Keratinocyte (primary cell): ENCODE measurements at regions not wholly inside any gene's neighbourhood (a gene's known extent, or its start where the extent isn't known, plus 50 kb on each side); places are given as distances from the start of the nearest gene placed in this dataset.

ENCODE experiments used
- DNase-seq: peaks from one replicate; pipeline ENCODE4 v3.0.0-alpha.2; 2011; ENCODE audit warnings: low read depth, missing footprints, low spot score
- FAIRE-seq: peaks from 2 replicates; lab custom pipeline; 2011; peaks lifted over from hg19 to GRCh38; lab: Jason Lieb, UNC
- H2AFZ ChIP-seq: 2 replicates; pipeline ENCODE4 v1.6.0; 2012; ENCODE audit warnings: low read length, control low read depth, inconsistent platforms; ENCODE audit not compliant: control insufficient read depth
- H3K27ac ChIP-seq: 2 replicates; pipeline ENCODE4 v1.5.1; 2011; ENCODE audit warnings: low read length; ENCODE audit not compliant: control insufficient read depth, insufficient read depth
- H3K27me3 ChIP-seq: 3 replicates; pipeline ENCODE4 v1.6.0; 2011; ENCODE audit warnings: low read length; ENCODE audit not compliant: control insufficient read depth, insufficient read depth; ENCODE audit errors: extremely low read depth
- H3K36me3 ChIP-seq, 2 experiments: 2 replicates in 1 of 2; 3 replicates in 1 of 2; pipeline ENCODE4 v1.5.1; 2011; ENCODE audit warnings: low read length in 2 of 2, mild to moderate bottlenecking in 1 of 2; ENCODE audit not compliant: control insufficient read depth in 2 of 2, insufficient read depth in 2 of 2; ENCODE audit errors: extremely low read depth in 1 of 2
- H3K4me1 ChIP-seq: 3 replicates; pipeline ENCODE4 v1.5.1; 2011; ENCODE audit warnings: low read length; ENCODE audit not compliant: control insufficient read depth, insufficient read depth; ENCODE audit errors: extremely low read depth
- H3K4me2 ChIP-seq: 3 replicates; pipeline ENCODE4 v1.6.0; 2011; ENCODE audit warnings: low read depth, low read length; ENCODE audit not compliant: control insufficient read depth, insufficient read depth; ENCODE audit errors: extremely low read depth
- H3K4me3 ChIP-seq, 3 experiments: fragments of 200-600 bp in 1 of 3; sonication (generic) in 1 of 3; 2 replicates in 2 of 3; 3 replicates in 1 of 3; pipeline ENCODE4 v1.5.1; 2011 to 2016; ENCODE audit warnings: low read length in 3 of 3, mild to moderate bottlenecking in 3 of 3, control low read depth in 2 of 3, inconsistent platforms in 1 of 3, low read depth in 1 of 3, mixed read lengths in 1 of 3, mixed run types in 1 of 3, moderate library complexity in 1 of 3; ENCODE audit not compliant: control insufficient read depth in 2 of 3, insufficient read depth in 2 of 3; ENCODE audit errors: extremely low read depth in 1 of 3
- H3K79me2 ChIP-seq: 2 replicates; pipeline ENCODE4 v1.6.0; 2012; ENCODE audit warnings: low read length; ENCODE audit not compliant: control insufficient read depth, insufficient read depth
- H3K9ac ChIP-seq: 3 replicates; pipeline ENCODE4 v1.6.0; 2011; ENCODE audit warnings: low read length; ENCODE audit not compliant: control insufficient read depth, insufficient read depth; ENCODE audit errors: extremely low read depth
- H3K9me1 ChIP-seq: 3 replicates; pipeline ENCODE4 v1.6.0; 2011; ENCODE audit warnings: low read length; ENCODE audit not compliant: control insufficient read depth, insufficient read depth; ENCODE audit errors: extremely low read depth
- H3K9me3 ChIP-seq: 2 replicates; pipeline ENCODE4 v1.5.1; 2012; ENCODE audit warnings: low read depth, low read length; ENCODE audit not compliant: control insufficient read depth
- H4K20me1 ChIP-seq: 3 replicates; pipeline ENCODE4 v1.6.0; 2011; ENCODE audit warnings: low read length; ENCODE audit not compliant: control insufficient read depth, insufficient read depth; ENCODE audit errors: extremely low read depth
- CTCF ChIP-seq, 3 experiments: IDR thresholded peaks in 1 of 3; conservative IDR thresholded peaks in 1 of 3; optimal IDR thresholded peaks in 1 of 3; 2 replicates in 2 of 3; 3 replicates in 1 of 3; pipeline versions ENCODE3 to v1.5.1; 2011; ENCODE audit warnings: low read length in 3 of 3, mild to moderate bottlenecking in 3 of 3, moderate library complexity in 2 of 3, control low read depth in 1 of 3, inconsistent platforms in 1 of 3; ENCODE audit not compliant: insufficient read depth in 2 of 3; ENCODE audit errors: extremely low read depth in 1 of 3
- EZH2 ChIP-seq: IDR thresholded peaks from one replicate; pipeline ENCODE4 v1.6.1; 2012; ENCODE audit warnings: inconsistent platforms, mild to moderate bottlenecking, low read length, moderate library complexity
- dilution Hi-C: fragments of 300-500 bp; cut with MboI; formaldehyde crosslinking; loops from one replicate; pipeline ENCODE4 v1.7.0; 2020; ENCODE audit warnings: low sequenced_read_pairs; ENCODE audit not compliant: extremely low pct_ligation_motif_present

GRCh38 chr6:21438237-21438985, 155.1 kb upstream of the SOX4 start:
- H3K36me3 ChIP-seq, result no peaks in the 10 kb centered on the region
- no peak overlapping the region for H3K4me2 ChIP-seq
- no peak overlapping the region for H3K27ac ChIP-seq
- H3K9ac ChIP-seq, result no peak overlapping the region
- FAIRE-seq (peak; percentile 46), DNase-seq (no peak)
- H3K4me1 ChIP-seq, result no peaks in the 10 kb centered on the region
- no peak overlapping the region for H2AFZ ChIP-seq
- no peaks in the 10 kb centered on the region for H3K27me3 ChIP-seq
- H3K79me2 ChIP-seq, result no peaks in the 10 kb centered on the region
- H3K9me3 ChIP-seq, result no peaks in the 10 kb centered on the region
- no peak for TF ChIP-seq EZH2
- TF ChIP-seq CTCF (optimal IDR thresholded peaks at IDR 0.05 in 1 of 3, IDR thresholded peaks at IDR 0.05 in 1 of 3, conservative IDR thresholded peaks at IDR 0.05 in 1 of 3; ENCODE audit: extremely low read depth in 1 of 3, insufficient read depth in 2 of 3, low read length in 3 of 3), result no peak
- H3K4me3 ChIP-seq, result no peak overlapping the region
- no peaks in the 10 kb centered on the region for H3K9me1 ChIP-seq
- no peaks in the 10 kb centered on the region for H4K20me1 ChIP-seq
- dilution Hi-C loops, result no loop called here

- FAIRE-seq, result no peak
- no peak for TF ChIP-seq CTCF (optimal IDR thresholded peaks at IDR 0.05 in 1 of 3, IDR thresholded peaks at IDR 0.05 in 1 of 3, conservative IDR thresholded peaks at IDR 0.05 in 1 of 3; ENCODE audit: extremely low read depth in 1 of 3, insufficient read depth in 2 of 3, low read length in 3 of 3)
- TF ChIP-seq EZH2, result no peak
Measured at GRCh38 chr6:21438986-21439352, 154.6 kb upstream of the SOX4 start.

More at GRCh38 chr6:21438986-21439352, 154.6 kb upstream of the SOX4 start:
- dilution Hi-C loops, result no loop called here
- Histone ChIP-seq H3K27ac (no peak overlapping the region), H3K4me3 (no peak overlapping the region), H3K27me3 (no peaks in the 10 kb centered on the region), H3K4me2 (no peak overlapping the region), H3K9me3 (no peaks in the 10 kb centered on the region), H3K36me3 (no peaks in the 10 kb centered on the region), H4K20me1 (no peaks in the 10 kb centered on the region), H3K4me1 (no peaks in the 10 kb centered on the region), H2AFZ (no peak overlapping the region), H3K9ac (no peak overlapping the region), H3K79me2 (no peaks in the 10 kb centered on the region), H3K9me1 (no peaks in the 10 kb centered on the region)
- DNase-seq, result no peak
